ENCODE measurements at regions not wholly inside any gene's neighbourhood (a gene's known extent, or its start where the extent isn't known, plus 50 kb on each side); places are given as distances from the start of the nearest gene placed in this dataset.

DNA sequence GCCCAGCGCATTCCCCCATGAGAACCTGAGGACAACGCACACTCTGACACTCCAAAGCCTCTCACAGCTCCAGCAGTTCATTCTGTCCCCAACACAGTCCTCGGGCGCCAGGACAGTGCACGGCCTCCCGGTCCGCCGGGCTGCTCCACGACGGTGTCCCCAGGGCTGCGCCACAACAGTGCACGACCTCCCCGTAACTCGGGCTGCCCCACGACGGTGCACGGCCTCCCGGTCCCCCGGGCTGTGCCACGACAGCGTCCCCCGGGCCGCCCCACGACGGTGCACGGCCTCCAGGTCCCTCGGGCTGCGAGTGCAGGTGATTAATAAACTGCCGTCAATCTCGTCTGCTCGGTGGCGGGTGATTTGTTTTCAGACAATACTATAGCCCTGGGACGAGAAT lies 585.1 kb upstream of the FRG1 start:
- H3K4me1 Mint-ChIP-seq: no peaks in the 10 kb centered on the region
- Histone ChIP-seq H3K4me1 (ENCODE audit: control insufficient read depth in 1 of 2, extremely low read depth in 1 of 2, insufficient read depth in 2 of 2, low read length in 2 of 2) (no peaks in the 10 kb centered on the region), H3K9me3 (no peaks in the 10 kb centered on the region), H3K27ac (ENCODE audit: low read length) (no peak overlapping the region), H3K4me3 (ENCODE audit: control insufficient read depth in 1 of 2, extremely low read depth in 1 of 2, low read length in 1 of 2) (no peak overlapping the region), H3K27me3 (replicated peaks in 1 of 2; ENCODE audit: control insufficient read depth in 2 of 2, extremely low read depth in 1 of 2, insufficient read depth in 2 of 2, low read length in 1 of 2) (no peaks in the 10 kb centered on the region), H3K36me3 (ENCODE audit: control insufficient read depth in 2 of 2, extremely low read depth in 1 of 2, insufficient read depth in 1 of 2, low read length in 1 of 2) (no peaks in the 10 kb centered on the region)
- H3K36me3 Mint-ChIP-seq: no peaks in the 10 kb centered on the region
- ChIA-PET POLR2A (no interaction called here), CTCF (no interaction called here)
- DNase-seq (no peak), ATAC-seq (replicated peaks in 1 of 4) (peak in 1 of 4 experiments; percentile 23)
- 93% methylated on average over 32 of the region's 33 CpGs for WGBS (ENCODE audit: insufficient coverage)
- no peaks in the 10 kb centered on the region for H3K27me3 Mint-ChIP-seq
- H3K27ac Mint-ChIP-seq: no peak overlapping the region
- no peak overlapping the region for H3K4me3 Mint-ChIP-seq
- peaks cover 3 to 14% (median 10%) of the 10 kb centered on the region in 3 donors for H3K9me3 Mint-ChIP-seq

DNA sequence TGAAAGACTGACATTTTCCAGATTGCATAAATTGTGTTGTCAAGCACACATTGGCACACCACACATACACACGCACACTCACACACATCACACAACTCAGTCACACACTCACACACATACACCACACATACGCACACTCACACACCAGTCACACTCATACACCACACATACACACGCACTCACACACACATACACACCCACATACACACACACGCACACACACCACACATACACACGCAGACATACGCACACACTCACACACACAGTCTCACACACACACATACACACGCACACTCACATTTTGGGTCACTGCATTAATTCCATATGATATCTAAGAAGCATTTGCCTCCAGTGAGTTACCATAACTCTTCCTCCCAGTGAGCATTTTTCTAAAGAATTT lies 578.3 kb upstream of the FRG1 start:
- no peak overlapping the region for H3K27ac Mint-ChIP-seq
- POLR2A ChIA-PET: no interaction called here
- H3K27me3 ChIP-seq (replicated peaks in 1 of 2; ENCODE audit: control insufficient read depth in 2 of 2, extremely low read depth in 1 of 2, insufficient read depth in 2 of 2, low read length in 1 of 2): no peaks in the 10 kb centered on the region
- H3K4me3 ChIP-seq (ENCODE audit: control insufficient read depth in 1 of 2, extremely low read depth in 1 of 2, low read length in 1 of 2): no peak overlapping the region
- no peak overlapping the region for H3K27ac ChIP-seq (ENCODE audit: low read length)
- DNase-seq: no peak
- H3K9me3 Mint-ChIP-seq: peaks cover 4 to 9% (median 5%) of the 10 kb centered on the region in 3 donors
- CTCF ChIA-PET: no interaction called here
- no peaks in the 10 kb centered on the region for H3K36me3 Mint-ChIP-seq
- no peaks in the 10 kb centered on the region for H3K9me3 ChIP-seq
- no peak overlapping the region for H3K4me3 Mint-ChIP-seq
- H3K36me3 ChIP-seq (ENCODE audit: control insufficient read depth in 2 of 2, extremely low read depth in 1 of 2, insufficient read depth in 1 of 2, low read length in 1 of 2): no peaks in the 10 kb centered on the region
- no peaks in the 10 kb centered on the region for H3K4me1 Mint-ChIP-seq
- ATAC-seq (replicated peaks in 1 of 4): no peak
- H3K4me1 ChIP-seq (ENCODE audit: control insufficient read depth in 1 of 2, extremely low read depth in 1 of 2, insufficient read depth in 2 of 2, low read length in 2 of 2): no peaks in the 10 kb centered on the region
- no peaks in the 10 kb centered on the region for H3K27me3 Mint-ChIP-seq
- 94% methylated on average over 7 of the region's 7 CpGs for WGBS (ENCODE audit: insufficient coverage)

DNA sequence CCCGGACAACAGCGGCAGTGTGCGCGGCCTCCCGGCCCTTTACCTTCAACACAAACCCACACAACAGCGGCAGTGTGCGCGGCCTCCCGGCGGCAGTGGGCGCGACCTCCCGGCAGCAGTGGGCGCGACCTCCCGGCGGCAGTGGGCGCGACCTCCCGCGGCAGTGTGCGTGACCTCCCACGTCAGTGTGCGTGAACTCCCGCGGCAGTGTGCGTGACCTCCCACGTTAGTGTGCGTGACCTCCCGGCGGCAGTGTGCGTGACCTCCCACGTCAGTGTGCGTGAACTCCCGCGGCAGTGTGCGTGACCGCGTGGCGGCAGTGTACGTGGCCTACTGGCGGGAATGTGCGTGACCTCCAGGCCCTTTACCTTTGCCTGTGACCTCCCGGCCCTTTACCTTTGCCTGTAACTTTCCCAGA lies 576.6 kb upstream of the FRG1 start:
- Mint-ChIP-seq H3K4me1 (no peaks in the 10 kb centered on the region), H3K4me3 (no peak overlapping the region), H3K27me3 (no peaks in the 10 kb centered on the region), H3K9me3 (peaks cover 5 to 10% (median 9%) of the 10 kb centered on the region in 3 donors), H3K36me3 (no peaks in the 10 kb centered on the region), H3K27ac (no peak overlapping the region)
- Histone ChIP-seq H3K27me3 (replicated peaks in 1 of 2; ENCODE audit: control insufficient read depth in 2 of 2, extremely low read depth in 1 of 2, insufficient read depth in 2 of 2, low read length in 1 of 2) (no peaks in the 10 kb centered on the region), H3K9me3 (no peaks in the 10 kb centered on the region), H3K4me3 (ENCODE audit: control insufficient read depth in 1 of 2, extremely low read depth in 1 of 2, low read length in 1 of 2) (no peak overlapping the region), H3K4me1 (ENCODE audit: control insufficient read depth in 1 of 2, extremely low read depth in 1 of 2, insufficient read depth in 2 of 2, low read length in 2 of 2) (no peaks in the 10 kb centered on the region), H3K36me3 (ENCODE audit: control insufficient read depth in 2 of 2, extremely low read depth in 1 of 2, insufficient read depth in 1 of 2, low read length in 1 of 2) (no peaks in the 10 kb centered on the region), H3K27ac (ENCODE audit: low read length) (no peak overlapping the region)
- ChIA-PET POLR2A (no interaction called here), CTCF (no interaction called here)
- peak in 1 of 35 experiments; percentile 38 for DNase-seq
- no peak for ATAC-seq (replicated peaks in 1 of 4)
- WGBS (ENCODE audit: insufficient coverage): 92% methylated on average over 24 of the region's 44 CpGs

DNA sequence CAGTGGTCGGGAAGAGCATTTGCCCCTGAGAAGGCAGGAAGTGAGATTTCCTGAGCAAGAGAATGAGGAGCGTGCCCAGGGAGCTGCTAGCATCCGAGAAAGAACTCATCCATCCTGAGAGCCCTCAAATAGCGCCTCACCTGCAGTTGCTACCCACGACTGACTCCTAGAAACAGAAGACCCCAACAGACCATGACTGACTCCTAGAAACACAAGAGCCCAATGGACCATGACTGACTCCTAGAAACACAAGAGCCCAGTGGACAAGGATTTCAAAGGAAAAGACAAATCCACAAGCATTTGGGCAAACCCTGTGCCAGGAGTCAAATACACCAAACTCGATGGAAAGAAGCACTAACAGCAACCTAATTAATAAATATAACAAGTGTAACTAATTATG lies 575.2 kb upstream of the FRG1 start:
- H3K27me3 Mint-ChIP-seq: no peaks in the 10 kb centered on the region
- H3K36me3 ChIP-seq (ENCODE audit: control insufficient read depth in 2 of 2, extremely low read depth in 1 of 2, insufficient read depth in 1 of 2, low read length in 1 of 2): no peaks in the 10 kb centered on the region
- ChIA-PET CTCF (no interaction called here), POLR2A (no interaction called here)
- no peaks in the 10 kb centered on the region for H3K9me3 ChIP-seq
- ATAC-seq (replicated peaks in 1 of 4): no peak
- H3K4me3 ChIP-seq (ENCODE audit: control insufficient read depth in 1 of 2, extremely low read depth in 1 of 2, low read length in 1 of 2): no peak overlapping the region
- H3K4me3 Mint-ChIP-seq: no peak overlapping the region
- peaks cover 5 to 10% (median 7%) of the 10 kb centered on the region in 3 donors for H3K9me3 Mint-ChIP-seq
- H3K36me3 Mint-ChIP-seq: no peaks in the 10 kb centered on the region
- H3K27me3 ChIP-seq (replicated peaks in 1 of 2; ENCODE audit: control insufficient read depth in 2 of 2, extremely low read depth in 1 of 2, insufficient read depth in 2 of 2, low read length in 1 of 2): no peaks in the 10 kb centered on the region
- DNase-seq: no peak
- 80% methylated on average over 3 of the region's 6 CpGs for WGBS (ENCODE audit: insufficient coverage)
- H3K27ac Mint-ChIP-seq: no peak overlapping the region
- no peak overlapping the region for H3K27ac ChIP-seq (ENCODE audit: low read length)
- no peaks in the 10 kb centered on the region for H3K4me1 ChIP-seq (ENCODE audit: control insufficient read depth in 1 of 2, extremely low read depth in 1 of 2, insufficient read depth in 2 of 2, low read length in 2 of 2)
- H3K4me1 Mint-ChIP-seq: no peaks in the 10 kb centered on the region

DNA sequence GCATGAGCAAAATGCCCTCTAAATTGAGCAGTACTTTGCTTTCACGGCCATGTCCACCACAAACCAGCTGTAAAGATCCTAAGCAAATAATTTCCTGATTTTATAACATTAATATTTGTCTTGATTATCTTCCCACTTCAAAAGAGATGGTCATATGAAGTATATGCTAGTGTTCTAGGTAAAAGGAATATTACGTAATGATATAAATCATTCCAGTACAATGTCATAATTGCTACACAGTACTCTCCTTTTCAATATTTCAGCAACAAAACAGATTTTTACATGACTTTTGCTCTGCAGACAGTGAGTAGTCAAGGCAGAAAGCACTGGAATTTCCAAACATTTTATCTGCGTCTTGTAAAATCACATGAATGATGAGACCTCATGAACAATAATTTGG lies 572.8 kb upstream of the FRG1 start:
- no peak overlapping the region for H3K27ac Mint-ChIP-seq

DNA sequence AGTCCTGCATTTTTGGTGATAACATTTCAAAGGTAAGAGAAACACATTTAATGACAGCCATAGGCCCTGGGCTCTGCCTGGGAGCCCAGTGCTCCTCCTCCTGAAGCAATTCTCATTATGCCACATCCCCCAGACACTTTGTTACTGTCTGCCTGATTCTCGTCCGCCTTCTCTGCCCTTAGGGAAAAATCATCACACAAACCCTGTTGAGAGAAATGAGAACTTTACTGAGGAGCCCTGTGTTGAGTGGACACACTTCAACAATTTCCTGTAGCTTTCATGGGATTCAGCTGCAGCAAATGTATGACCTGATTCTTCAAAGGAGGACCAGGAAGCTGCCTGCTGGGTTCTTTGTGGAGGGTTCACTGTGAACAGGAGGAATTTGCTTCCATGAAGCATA lies 566.5 kb upstream of the FRG1 start:
- Histone ChIP-seq H3K36me3 (ENCODE audit: control insufficient read depth in 2 of 2, extremely low read depth in 1 of 2, insufficient read depth in 1 of 2, low read length in 1 of 2) (no peaks in the 10 kb centered on the region), H3K27me3 (replicated peaks in 1 of 2; ENCODE audit: control insufficient read depth in 2 of 2, extremely low read depth in 1 of 2, insufficient read depth in 2 of 2, low read length in 1 of 2) (no peaks in the 10 kb centered on the region), H3K9me3 (peaks cover 2% of the 10 kb centered on the region), H3K27ac (ENCODE audit: low read length) (no peak overlapping the region), H3K4me1 (ENCODE audit: control insufficient read depth in 1 of 2, extremely low read depth in 1 of 2, insufficient read depth in 2 of 2, low read length in 2 of 2) (no peaks in the 10 kb centered on the region), H3K4me3 (ENCODE audit: control insufficient read depth in 1 of 2, extremely low read depth in 1 of 2, low read length in 1 of 2) (no peak overlapping the region)
- ATAC-seq (replicated peaks in 1 of 4) (no peak), DNase-seq (no peak)
- H3K36me3 Mint-ChIP-seq: no peaks in the 10 kb centered on the region
- no peaks in the 10 kb centered on the region for H3K4me1 Mint-ChIP-seq
- no CpG with 5 or more reads among the region's 2 CpGs for WGBS (ENCODE audit: insufficient coverage)
- H3K4me3 Mint-ChIP-seq: no peak overlapping the region
- no peak overlapping the region for H3K27ac Mint-ChIP-seq
- no peaks in the 10 kb centered on the region for H3K27me3 Mint-ChIP-seq
- ChIA-PET POLR2A (no interaction called here), CTCF (no interaction called here)
- H3K9me3 Mint-ChIP-seq: peaks cover 7 to 11% (median 9%) of the 10 kb centered on the region in 3 donors

More for the DNA sequence above, 572.8 kb upstream of the FRG1 start:
- H3K4me1 ChIP-seq (ENCODE audit: control insufficient read depth in 1 of 2, extremely low read depth in 1 of 2, insufficient read depth in 2 of 2, low read length in 2 of 2): no peaks in the 10 kb centered on the region
- ChIA-PET CTCF (interaction anchor here in 1 of 2 donors (0.7 kb wide), 1 partner anchor 42 kb away, joined by 3 read pairs; no protein-coding TSS in a partner anchor), POLR2A (no interaction called here)
- DNase-seq (no peak), ATAC-seq (replicated peaks in 1 of 4) (no peak)
- WGBS (ENCODE audit: insufficient coverage): 100% methylated on average over 1 of the region's 3 CpGs
- no peaks in the 10 kb centered on the region for H3K36me3 ChIP-seq (ENCODE audit: control insufficient read depth in 2 of 2, extremely low read depth in 1 of 2, insufficient read depth in 1 of 2, low read length in 1 of 2)
- no peaks in the 10 kb centered on the region for H3K4me1 Mint-ChIP-seq
- H3K27me3 ChIP-seq (replicated peaks in 1 of 2; ENCODE audit: control insufficient read depth in 2 of 2, extremely low read depth in 1 of 2, insufficient read depth in 2 of 2, low read length in 1 of 2): no peaks in the 10 kb centered on the region
- H3K27me3 Mint-ChIP-seq: no peaks in the 10 kb centered on the region
- no peaks in the 10 kb centered on the region for H3K9me3 ChIP-seq
- no peaks in the 10 kb centered on the region for H3K36me3 Mint-ChIP-seq
- no peak overlapping the region for H3K4me3 ChIP-seq (ENCODE audit: control insufficient read depth in 1 of 2, extremely low read depth in 1 of 2, low read length in 1 of 2)
- peaks cover 0 to 10% (median 7%) of the 10 kb centered on the region in 3 donors for H3K9me3 Mint-ChIP-seq
- no peak overlapping the region for H3K4me3 Mint-ChIP-seq
- H3K27ac ChIP-seq (ENCODE audit: low read length): no peak overlapping the region

DNA sequence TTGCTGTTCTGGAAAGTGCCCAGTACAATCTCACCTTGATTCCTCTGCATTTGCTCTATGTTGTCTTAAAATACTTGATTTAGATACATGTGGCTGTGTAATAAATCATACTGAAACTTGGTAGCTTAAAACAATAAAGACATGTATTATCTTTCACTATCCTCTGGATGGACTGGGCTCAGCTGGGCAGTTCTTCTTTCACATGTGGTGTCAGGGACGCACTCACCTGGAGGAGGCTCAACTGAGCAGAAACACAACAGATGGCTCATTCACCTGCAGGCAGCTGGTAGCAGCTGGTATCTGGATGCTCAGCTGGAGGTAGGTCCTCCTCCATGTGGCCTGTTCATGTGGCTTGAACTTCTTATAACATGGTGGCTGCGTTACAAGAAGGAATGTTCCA lies 563.8 kb upstream of the FRG1 start:
- Mint-ChIP-seq H3K36me3 (no peaks in the 10 kb centered on the region), H3K27me3 (no peaks in the 10 kb centered on the region), H3K4me3 (no peak overlapping the region), H3K27ac (no peak overlapping the region), H3K4me1 (no peaks in the 10 kb centered on the region), H3K9me3 (peaks cover 4 to 11% (median 9%) of the 10 kb centered on the region in 3 donors)
- WGBS (ENCODE audit: insufficient coverage): 100% methylated on average over 1 of the region's 2 CpGs
- H3K9me3 ChIP-seq: peaks cover 2% of the 10 kb centered on the region
- ATAC-seq (replicated peaks in 1 of 4) (no peak), DNase-seq (no peak)
- POLR2A ChIA-PET: no interaction called here
- no peaks in the 10 kb centered on the region for H3K36me3 ChIP-seq (ENCODE audit: control insufficient read depth in 2 of 2, extremely low read depth in 1 of 2, insufficient read depth in 1 of 2, low read length in 1 of 2)
- CTCF ChIA-PET: no interaction called here
- no peak overlapping the region for H3K4me3 ChIP-seq (ENCODE audit: control insufficient read depth in 1 of 2, extremely low read depth in 1 of 2, low read length in 1 of 2)
- no peaks in the 10 kb centered on the region for H3K27me3 ChIP-seq (replicated peaks in 1 of 2; ENCODE audit: control insufficient read depth in 2 of 2, extremely low read depth in 1 of 2, insufficient read depth in 2 of 2, low read length in 1 of 2)
- no peak overlapping the region for H3K27ac ChIP-seq (ENCODE audit: low read length)
- no peaks in the 10 kb centered on the region for H3K4me1 ChIP-seq (ENCODE audit: control insufficient read depth in 1 of 2, extremely low read depth in 1 of 2, insufficient read depth in 2 of 2, low read length in 2 of 2)

Data from T-cell (primary cell).